HG02885 (cell line): ENCODE measurements at regions not wholly inside any gene's neighbourhood (a gene's known extent, or its start where the extent isn't known, plus 50 kb on each side); places are given as distances from the start of the nearest gene placed in this dataset.

Experiments
- ATAC-seq: cut with Tn5 transposase; IDR thresholded peaks from one replicate; pipeline ENCODE4 v1.9.1; 2021; ENCODE audit warnings: mild to moderate bottlenecking; ENCODE audit not compliant: unreplicated experiment, poor library complexity

DNA sequence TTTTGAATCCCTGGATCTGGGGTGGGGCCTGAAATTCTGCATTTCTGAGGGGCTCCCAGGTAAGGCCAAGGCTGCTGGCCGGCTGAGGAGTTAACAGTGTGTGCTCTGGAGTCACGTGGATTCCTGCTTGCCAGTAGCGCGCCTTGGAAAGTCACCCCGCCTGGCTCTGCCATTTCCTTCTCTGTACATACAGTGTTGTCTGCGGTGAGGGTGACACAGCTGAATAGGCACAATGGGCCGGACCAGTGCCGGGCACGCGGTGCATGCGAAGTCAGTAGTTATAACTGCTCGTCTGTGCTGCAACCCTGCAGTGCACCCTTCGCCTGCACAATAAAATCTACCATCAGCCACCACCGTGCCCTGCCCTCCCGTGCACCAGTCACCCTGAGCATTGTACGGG, 68.0 kb upstream of the EEPD1 start:
- ATAC-seq: no peak

DNA sequence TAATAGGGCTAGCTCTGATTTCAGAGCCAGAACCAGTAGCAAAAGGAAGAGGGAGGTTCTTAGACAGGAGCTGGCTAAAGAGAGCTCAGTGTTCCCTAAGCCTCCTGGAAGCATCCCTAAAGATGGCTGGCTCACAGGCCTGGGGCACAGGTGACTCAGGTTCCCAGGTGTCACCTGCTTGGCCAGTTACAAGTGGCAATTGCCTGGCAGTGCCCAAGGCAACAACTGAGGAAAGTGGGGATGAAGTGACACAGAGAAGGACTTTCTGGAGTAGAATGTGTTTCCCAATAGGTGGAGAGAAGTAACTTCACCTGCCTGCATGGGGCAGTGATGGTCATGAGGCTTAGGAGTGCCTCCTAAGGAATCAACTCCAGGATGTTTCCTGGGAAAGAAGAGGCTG, 66.5 kb upstream of the EEPD1 start:
- no peak for ATAC-seq

DNA sequence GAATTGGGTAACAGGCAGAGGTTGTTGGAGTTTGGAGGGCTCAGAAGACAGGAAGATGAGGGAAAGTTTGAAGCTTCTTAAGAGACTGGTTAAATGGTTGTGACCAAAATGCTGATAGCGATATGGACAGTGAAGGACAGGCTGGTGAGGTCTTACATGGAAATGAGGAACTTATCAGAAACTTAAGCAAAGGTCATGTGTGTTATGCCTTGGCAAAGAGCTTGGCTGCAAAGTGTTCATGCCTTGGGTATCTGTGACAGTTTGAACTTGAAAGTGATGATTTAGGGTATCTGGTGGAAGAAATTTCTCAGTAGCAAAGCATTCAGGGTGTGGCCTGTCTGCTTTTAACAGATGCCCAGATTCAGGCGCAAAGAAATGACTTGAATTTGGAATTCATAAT, 64.5 kb upstream of the EEPD1 start:
- ATAC-seq: no peak

DNA sequence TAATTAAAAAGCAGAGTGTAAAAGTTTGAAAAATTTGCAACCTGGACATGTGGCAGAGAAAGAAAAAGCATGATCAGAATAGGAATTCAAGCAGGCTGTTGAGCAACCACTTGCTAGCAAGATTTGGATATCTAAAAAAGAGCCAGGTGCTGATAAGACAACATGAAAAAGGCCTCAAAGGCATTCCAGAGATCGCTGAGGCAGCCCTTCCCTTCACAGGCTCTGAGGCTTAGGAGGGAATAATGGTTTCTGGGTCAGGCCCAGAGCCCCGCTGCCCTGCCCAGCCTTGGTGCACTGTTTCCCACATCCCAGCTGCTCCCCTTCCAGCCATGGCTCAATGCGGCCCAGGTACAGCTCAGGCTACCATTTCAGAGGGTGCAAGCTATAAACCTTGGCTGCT, 64.1 kb upstream of the EEPD1 start:
- ATAC-seq: no peak

- ATAC-seq: no peak
Observed at GRCh38 chr7:36090976-36091873, 61.8 kb upstream of the EEPD1 start.

DNA sequence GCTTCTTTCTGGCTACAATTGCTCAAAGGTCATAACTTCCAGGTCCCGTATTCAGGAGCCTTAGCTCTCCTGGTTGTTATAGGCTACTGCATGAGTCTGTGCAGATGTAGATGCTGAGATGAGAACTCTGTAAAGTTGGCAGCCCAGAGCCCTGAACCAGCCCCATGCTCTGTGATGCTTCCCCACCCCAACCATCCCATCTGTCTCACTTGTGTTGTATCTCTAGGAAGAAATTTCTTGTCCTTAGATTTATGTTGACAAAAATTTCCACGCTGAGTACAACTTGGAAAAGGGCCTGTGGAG, 61.2 kb upstream of the EEPD1 start:
- no peak for ATAC-seq

GRCh38 chr7:36092221-36092771, 60.8 kb upstream of the EEPD1 start:
- no peak for ATAC-seq

- ATAC-seq: no peak
Observed at GRCh38 chr7:36096460-36097095, 56.5 kb upstream of the EEPD1 start.

DNA sequence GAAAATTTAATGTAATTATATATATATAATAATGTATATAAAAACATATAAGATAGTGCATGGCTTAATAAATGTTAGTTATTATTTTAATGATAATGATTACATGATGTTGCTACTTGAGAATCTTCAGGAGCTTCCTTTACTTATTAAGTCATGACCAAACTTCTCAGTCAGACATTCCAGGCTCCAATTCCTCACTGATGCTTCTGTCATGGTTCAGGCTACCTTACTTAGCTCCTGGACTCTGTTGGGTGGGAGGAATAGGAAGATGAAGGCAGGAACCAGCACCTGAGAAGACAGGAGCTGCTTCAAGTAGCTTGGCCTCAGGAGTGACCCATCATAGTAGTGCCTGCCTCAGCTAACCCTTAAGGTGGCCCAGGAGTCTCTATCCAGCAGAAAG, 55.0 kb upstream of the EEPD1 start:
- ATAC-seq: no peak

DNA sequence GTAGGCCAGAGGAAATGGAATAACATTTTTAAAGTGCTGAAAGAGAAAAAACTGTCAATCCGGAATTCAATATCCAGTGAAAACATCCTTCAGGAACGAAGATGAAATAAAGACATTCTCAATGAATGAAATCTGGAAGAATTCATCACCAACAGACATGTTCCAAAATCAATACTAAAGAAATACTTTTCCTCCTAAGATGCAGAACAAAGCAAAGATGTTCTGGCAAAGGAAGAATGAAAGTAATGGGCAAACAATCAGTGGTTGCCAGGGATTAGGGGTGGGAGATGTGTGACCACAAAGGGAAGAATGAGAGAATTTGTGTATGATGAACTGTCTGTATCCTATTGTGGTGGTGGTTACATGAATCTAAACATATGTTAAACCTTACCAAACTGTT, 52.8 kb upstream of the EEPD1 start:
- ATAC-seq: no peak

DNA sequence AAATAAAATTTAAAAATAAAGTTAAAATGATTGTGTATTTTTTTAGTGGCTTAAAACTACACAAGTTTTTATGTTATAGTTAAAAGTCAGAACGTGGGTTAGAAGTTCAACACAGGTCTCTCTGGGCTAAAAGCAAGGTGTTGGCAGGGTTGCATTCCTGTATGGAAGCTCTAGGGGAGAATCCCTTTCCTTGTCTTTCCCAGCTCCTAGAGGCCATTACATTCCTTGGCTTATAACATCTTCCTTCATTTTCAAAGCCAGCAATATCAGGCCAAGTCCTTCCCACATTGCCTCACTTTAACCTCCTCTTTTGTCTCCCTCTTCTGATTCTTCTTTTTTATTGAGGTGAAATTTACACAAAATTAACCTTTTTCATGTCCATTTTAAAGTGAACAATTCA, 52.4 kb upstream of the EEPD1 start:
- no peak for ATAC-seq
